ENCODE measurements at regions not wholly inside any gene's neighbourhood (a gene's known extent, or its start where the extent isn't known, plus 50 kb on each side); places are given as distances from the start of the nearest gene placed in this dataset.

DNA sequence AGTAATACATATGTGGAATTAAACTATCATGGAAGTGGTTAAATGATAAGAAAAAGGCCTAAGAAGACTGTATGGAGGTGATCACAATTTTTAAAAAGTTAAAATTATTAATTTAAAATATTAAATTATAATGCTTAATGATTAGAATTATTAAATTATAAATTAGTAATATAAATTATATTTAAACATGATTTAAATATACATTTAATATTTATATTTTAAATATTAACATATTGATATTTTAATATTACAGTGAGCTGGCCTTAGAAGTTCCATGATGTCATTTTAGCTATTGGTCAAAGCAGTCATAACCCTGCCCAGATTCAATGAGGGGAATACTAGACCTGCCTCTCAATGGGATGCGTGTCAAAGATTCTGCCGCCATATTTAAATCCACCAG, 281.2 kb downstream of the PRDM2 start:
- H3K4me1 ChIP-seq = no peaks in the 10 kb centered on the region
- DNase-seq = no peak
- no peaks in the 10 kb centered on the region for H3K36me3 ChIP-seq
- intact Hi-C loops (cut with DNase I) = no loop called here
- H3K4me3 ChIP-seq = no peak overlapping the region
- no peaks in the 10 kb centered on the region for H3K27me3 ChIP-seq (ENCODE audit: low read depth)
- H3K9me3 ChIP-seq = no peaks in the 10 kb centered on the region
- no peak for ATAC-seq
- TF ChIP-seq, protein P1, sequence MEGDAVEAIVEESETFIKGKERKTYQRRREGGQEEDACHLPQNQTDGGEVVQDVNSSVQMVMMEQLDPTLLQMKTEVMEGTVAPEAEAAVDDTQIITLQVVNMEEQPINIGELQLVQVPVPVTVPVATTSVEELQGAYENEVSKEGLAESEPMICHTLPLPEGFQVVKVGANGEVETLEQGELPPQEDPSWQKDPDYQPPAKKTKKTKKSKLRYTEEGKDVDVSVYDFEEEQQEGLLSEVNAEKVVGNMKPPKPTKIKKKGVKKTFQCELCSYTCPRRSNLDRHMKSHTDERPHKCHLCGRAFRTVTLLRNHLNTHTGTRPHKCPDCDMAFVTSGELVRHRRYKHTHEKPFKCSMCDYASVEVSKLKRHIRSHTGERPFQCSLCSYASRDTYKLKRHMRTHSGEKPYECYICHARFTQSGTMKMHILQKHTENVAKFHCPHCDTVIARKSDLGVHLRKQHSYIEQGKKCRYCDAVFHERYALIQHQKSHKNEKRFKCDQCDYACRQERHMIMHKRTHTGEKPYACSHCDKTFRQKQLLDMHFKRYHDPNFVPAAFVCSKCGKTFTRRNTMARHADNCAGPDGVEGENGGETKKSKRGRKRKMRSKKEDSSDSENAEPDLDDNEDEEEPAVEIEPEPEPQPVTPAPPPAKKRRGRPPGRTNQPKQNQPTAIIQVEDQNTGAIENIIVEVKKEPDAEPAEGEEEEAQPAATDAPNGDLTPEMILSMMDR (IDR thresholded peaks at IDR 0.05) = no peak
- H3K27ac ChIP-seq = no peak overlapping the region

DNA sequence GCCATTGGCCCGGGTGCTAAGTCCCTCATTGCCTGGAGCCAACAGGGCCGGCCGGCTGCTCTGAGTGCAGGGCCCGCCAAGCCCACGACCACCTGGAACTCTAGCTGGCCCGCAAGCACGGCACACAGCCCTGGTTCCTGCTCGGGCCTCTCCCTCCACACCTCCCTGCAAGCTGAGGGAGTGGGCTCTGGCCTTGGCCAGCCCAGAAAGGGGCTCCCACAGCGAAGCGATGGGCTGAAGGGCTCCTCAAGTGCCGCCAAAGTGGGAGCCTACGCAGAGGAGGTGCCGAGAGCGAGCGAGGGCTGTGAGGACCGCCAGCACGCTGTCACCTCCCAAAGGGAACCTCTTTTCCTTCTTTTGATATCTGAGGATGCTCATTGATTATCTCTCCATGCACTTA, 283.4 kb downstream of the PRDM2 start:
- no peak for ATAC-seq
- Histone ChIP-seq H3K4me1 (no peaks in the 10 kb centered on the region), H3K4me3 (no peak overlapping the region), H3K27me3 (ENCODE audit: low read depth) (no peaks in the 10 kb centered on the region), H3K36me3 (no peaks in the 10 kb centered on the region), H3K27ac (no peak overlapping the region), H3K9me3 (no peaks in the 10 kb centered on the region)
- intact Hi-C loops (cut with DNase I) = no loop called here
- no peak for DNase-seq
- TF ChIP-seq, protein P1 (IDR thresholded peaks at IDR 0.05) = no peak

DNA sequence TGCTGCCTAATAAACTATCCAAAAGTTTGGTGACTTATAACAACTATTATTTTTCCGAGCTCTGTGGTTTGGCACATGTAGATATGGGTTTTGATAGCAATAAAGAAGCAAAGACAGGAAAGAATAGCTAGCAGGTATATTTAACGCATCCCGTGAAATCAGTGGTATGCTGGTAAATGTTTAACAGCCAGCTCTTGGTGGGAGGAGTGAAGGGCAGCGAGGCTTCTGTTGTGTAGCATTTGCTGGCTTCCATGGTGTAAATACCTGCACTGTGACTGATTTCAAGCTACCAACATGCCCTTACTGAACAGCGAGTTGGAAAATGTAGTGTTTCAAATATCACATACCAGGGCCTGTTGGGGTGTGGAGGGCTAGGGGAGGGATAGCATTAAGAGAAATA, 291.0 kb downstream of the PRDM2 start:
- ATAC-seq (no peak), DNase-seq (no peak)
- Histone ChIP-seq H3K4me3 (no peak overlapping the region), H3K27me3 (ENCODE audit: low read depth) (no peaks in the 10 kb centered on the region), H3K27ac (no peak overlapping the region), H3K4me1 (no peaks in the 10 kb centered on the region), H3K36me3 (no peaks in the 10 kb centered on the region), H3K9me3 (no peaks in the 10 kb centered on the region)
- TF ChIP-seq, protein P1 (IDR thresholded peaks at IDR 0.05) = no peak
- intact Hi-C loops (cut with DNase I) = no loop called here

DNA sequence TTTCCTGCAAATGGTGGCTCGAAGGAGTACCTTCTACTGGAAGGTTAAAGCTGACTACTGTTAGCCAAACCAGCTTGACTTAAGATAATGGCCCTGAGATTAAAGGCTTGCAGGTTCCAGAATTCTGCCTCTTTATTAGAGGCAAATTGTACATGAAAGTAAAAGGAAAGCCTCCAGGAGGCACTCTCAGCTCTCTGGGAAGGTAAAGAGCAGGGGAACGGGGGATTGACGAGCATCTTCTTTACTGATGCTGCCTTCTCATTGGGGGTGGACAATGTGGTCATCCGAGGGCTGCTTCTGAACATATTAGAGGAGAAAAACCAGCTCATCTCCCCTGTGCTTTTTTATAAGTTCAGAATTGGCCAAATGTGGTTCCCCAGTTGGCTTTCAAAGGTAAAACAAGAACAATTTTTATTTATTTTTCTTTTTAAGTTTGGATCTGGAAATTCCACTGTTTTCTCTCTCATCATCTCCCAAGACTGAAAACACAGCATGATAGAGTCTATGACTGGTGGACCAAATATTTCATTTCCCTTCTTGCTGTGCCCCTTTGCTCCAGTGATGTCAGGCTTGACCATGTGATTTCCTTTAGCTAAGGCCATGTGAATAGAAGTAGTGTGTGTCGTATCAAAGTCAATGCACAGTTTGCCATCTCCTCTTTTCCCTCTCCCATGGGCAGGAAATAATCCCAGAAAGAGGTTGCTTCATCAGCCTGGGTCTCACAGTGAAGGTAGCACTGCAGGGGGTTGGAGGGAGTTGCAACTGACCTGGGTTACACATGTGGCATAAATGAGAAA, 292.7 kb downstream of the PRDM2 start:
- intact Hi-C loops (cut with DNase I) = no loop called here
- Histone ChIP-seq H3K27ac (no peak overlapping the region), H3K36me3 (no peaks in the 10 kb centered on the region), H3K4me1 (no peaks in the 10 kb centered on the region), H3K27me3 (ENCODE audit: low read depth) (no peaks in the 10 kb centered on the region), H3K4me3 (no peak overlapping the region), H3K9me3 (no peaks in the 10 kb centered on the region)
- ATAC-seq = no peak
- no peak for DNase-seq
- TF ChIP-seq, protein P1 (IDR thresholded peaks at IDR 0.05) = no peak

DNA sequence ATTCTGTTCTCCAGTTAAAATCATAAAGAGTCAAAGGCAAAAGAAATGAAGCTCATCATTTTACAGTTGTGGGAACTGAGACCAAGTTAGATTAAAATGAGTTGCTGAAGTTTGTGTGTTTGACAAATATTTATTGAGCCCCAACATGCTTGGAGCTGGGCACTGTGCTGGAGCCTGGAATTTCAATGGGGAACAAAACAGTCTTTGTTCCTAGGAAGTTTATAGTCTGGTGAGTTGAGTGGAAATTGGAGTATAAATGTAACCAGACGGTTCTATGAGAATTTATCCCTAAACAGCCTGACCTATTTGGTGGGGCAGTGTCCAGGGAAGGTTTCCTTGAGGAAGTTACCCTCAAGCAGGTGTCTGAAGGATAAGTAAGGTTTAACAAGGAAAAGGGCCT, 294.4 kb downstream of the PRDM2 start:
- TF ChIP-seq, protein P1 (IDR thresholded peaks at IDR 0.05) = no peak
- Histone ChIP-seq H3K36me3 (no peaks in the 10 kb centered on the region), H3K4me3 (no peak overlapping the region), H3K27ac (no peak overlapping the region), H3K4me1 (no peaks in the 10 kb centered on the region), H3K9me3 (peaks cover 3% of the 10 kb centered on the region), H3K27me3 (ENCODE audit: low read depth) (no peaks in the 10 kb centered on the region)
- no peak for ATAC-seq
- intact Hi-C loops (cut with DNase I) = no loop called here
- no peak for DNase-seq

Measured in lower lobe of right lung (tissue), 2 donors.